SK-N-SH (cell line): ENCODE measurements at regions not wholly inside any gene's neighbourhood (a gene's known extent, or its start where the extent isn't known, plus 50 kb on each side); places are given as distances from the start of the nearest gene placed in this dataset.

Experiments
- CTCF ChIA-PET: fragments of 300-600, 350-600 bp; formaldehyde crosslinking; extraction: SDS; loops from one replicate; lab custom pipeline; 2021; lab: Yijun Ruan, JAX
- POLR2A ChIA-PET: fragments of 350-600 bp; sonication (Branson Sonifier 250); formaldehyde crosslinking; extraction: SDS; loops from one replicate; lab custom pipeline; 2020; ENCODE audit warnings: antibody characterized with exemption, inconsistent platforms; lab: Yijun Ruan, JAX
- DNase-seq: peaks from one replicate; pipeline ENCODE4 v3.0.0; 2012
- H2AFZ ChIP-seq: fragments of 200-600 bp; sonication (generic); 2 replicates; pipeline ENCODE4 v1.8.1; 2016; ENCODE audit warnings: antibody characterized with exemption, mild to moderate bottlenecking, low read depth
- H3F3A ChIP-seq: fragments of 200-600 bp; sonication (generic); replicated peaks from 2 replicates; pipeline ENCODE3; 2016; ENCODE audit warnings: antibody characterized with exemption, mild to moderate bottlenecking; ENCODE audit not compliant: insufficient read depth
- H3K27ac ChIP-seq, 2 experiments: fragments of 200-500 bp in 1 of 2; fragments of 200-600 bp in 1 of 2; sonication (Bioruptor generic) in 1 of 2; sonication (generic), shearing (Covaris generic) in 1 of 2; 2 replicates each; pipeline versions ENCODE4 v1.5.1 to v1.6.1; 2014 to 2016; ENCODE audit warnings: low read depth in 2 of 2, inconsistent platforms in 1 of 2, low read length in 1 of 2, mild to moderate bottlenecking in 1 of 2, mixed read lengths in 1 of 2
- H3K27me3 ChIP-seq: fragments of 200-600 bp; sonication (generic), shearing (Covaris generic); 2 replicates; pipeline ENCODE4 v1.6.1; 2016; ENCODE audit warnings: mixed run types; ENCODE audit not compliant: insufficient read depth
- H3K36me3 ChIP-seq, 2 experiments: fragments of 200-500 bp in 1 of 2; fragments of 200-600 bp in 1 of 2; sonication (Bioruptor generic) in 1 of 2; sonication (generic) in 1 of 2; replicated peaks in 1 of 2; 2 replicates each; pipeline versions ENCODE3 to v1.5.1; 2014 to 2016; ENCODE audit warnings: low read length in 1 of 2, mild to moderate bottlenecking in 1 of 2; ENCODE audit not compliant: insufficient read depth in 2 of 2, control insufficient read depth in 1 of 2
- H3K4me1 ChIP-seq, 2 experiments: fragments of 200-500 bp in 1 of 2; fragments of 200-600 bp in 1 of 2; sonication (Bioruptor generic) in 1 of 2; sonication (generic), shearing (Covaris generic) in 1 of 2; 2 replicates each; pipeline versions ENCODE4 v1.5.1 to v1.6.1; 2014 to 2016; ENCODE audit warnings: low read depth in 1 of 2, low read length in 1 of 2, mixed run types in 1 of 2; ENCODE audit not compliant: insufficient read depth in 2 of 2, control insufficient read depth in 1 of 2
- H3K4me2 ChIP-seq: fragments of 200-600 bp; sonication (generic), shearing (Covaris generic); 2 replicates; pipeline ENCODE4 v1.6.1; 2017; ENCODE audit warnings: mixed run types
- H3K4me3 ChIP-seq, 2 experiments: fragments of 200-500 bp in 1 of 2; fragments of 200-600 bp in 1 of 2; sonication (Bioruptor generic) in 1 of 2; sonication (generic), shearing (Covaris generic) in 1 of 2; 2 replicates each; pipeline versions ENCODE4 v1.5.1 to v1.8.1; 2014 to 2016; ENCODE audit warnings: low read depth in 2 of 2, inconsistent platforms in 1 of 2, low read length in 1 of 2, mild to moderate bottlenecking in 1 of 2, mixed read lengths in 1 of 2, moderate library complexity in 1 of 2
- H3K79me2 ChIP-seq: fragments of 200-600 bp; sonication (generic); 2 replicates; pipeline ENCODE4 v1.8.1; 2017; ENCODE audit warnings: mild to moderate bottlenecking; ENCODE audit not compliant: insufficient read depth
- H3K9ac ChIP-seq: fragments of 200-600 bp; sonication (generic); 2 replicates; pipeline ENCODE4 v1.6.1; 2017; ENCODE audit warnings: mixed run types
- H3K9me2 ChIP-seq: fragments of 200-600 bp; sonication (generic); 2 replicates; pipeline ENCODE4 v1.6.1; 2017; ENCODE audit warnings: mixed run types
- H3K9me3 ChIP-seq: fragments of 200-600 bp; sonication (generic); 2 replicates; pipeline ENCODE4 v1.6.1; 2017; ENCODE audit warnings: mixed run types, mild to moderate bottlenecking, moderate library complexity
- H4K20me1 ChIP-seq: fragments of 200-600 bp; sonication (generic); 2 replicates; pipeline ENCODE4 v1.6.1; 2017; ENCODE audit warnings: mild to moderate bottlenecking, mixed run types; ENCODE audit not compliant: insufficient read depth
- CTCF ChIP-seq: fragments of 200-600 bp; sonication (generic); IDR thresholded peaks from 2 replicates; pipeline ENCODE4 v1.6.1; 2017; ENCODE audit warnings: antibody characterized with exemption, mild to moderate bottlenecking, moderate library complexity
- ELF1 ChIP-seq: IDR thresholded peaks from 2 replicates; pipeline ENCODE4 v1.4.0; 2012
- FOSL2 ChIP-seq: IDR thresholded peaks from 2 replicates; pipeline ENCODE4 v1.4.0; 2012; ENCODE audit warnings: low read depth, mild to moderate bottlenecking, moderate library complexity, borderline replicate concordance
- FOXM1 ChIP-seq: IDR thresholded peaks from 2 replicates; pipeline ENCODE4 v1.4.0; 2012; ENCODE audit warnings: low read depth, mild to moderate bottlenecking
- GABPA ChIP-seq: IDR thresholded peaks from 2 replicates; pipeline ENCODE4 v1.4.0; 2012; ENCODE audit warnings: low read depth, mild to moderate bottlenecking
- JUND ChIP-seq: IDR thresholded peaks from 2 replicates; pipeline ENCODE4 v1.4.0; 2012
- MAX ChIP-seq: IDR thresholded peaks from 2 replicates; pipeline ENCODE4 v1.4.0; 2012; ENCODE audit warnings: low read depth
- MEF2A ChIP-seq: IDR thresholded peaks from 2 replicates; pipeline ENCODE4 v1.4.0; 2012; ENCODE audit warnings: low read depth, borderline replicate concordance
- MXI1 ChIP-seq: IDR thresholded peaks from 2 replicates; pipeline ENCODE4 v1.6.1; 2012; ENCODE audit warnings: mild to moderate bottlenecking, low read depth, low read length, improper control_type of control experiment
- RAD21 ChIP-seq: IDR thresholded peaks from 2 replicates; pipeline ENCODE4 v1.6.1; 2012; ENCODE audit warnings: mild to moderate bottlenecking, low read length
- RCOR1 ChIP-seq: fragments of 150-350 bp; IDR thresholded peaks from 2 replicates; pipeline ENCODE4 v1.6.1; 2017; ENCODE audit warnings: antibody characterized with exemption, low read length
- REST ChIP-seq: IDR thresholded peaks from 2 replicates; pipeline ENCODE4 v1.6.1; 2012; ENCODE audit warnings: mild to moderate bottlenecking, low read depth, low read length, moderate library complexity
- SIN3A ChIP-seq: IDR thresholded peaks from 2 replicates; pipeline ENCODE4 v1.6.1; 2012; ENCODE audit warnings: low read depth, mild to moderate bottlenecking, low read length, moderate library complexity, borderline replicate concordance
- SMC3 ChIP-seq: IDR thresholded peaks from 2 replicates; pipeline ENCODE4 v1.6.1; 2012; ENCODE audit warnings: low read depth, low read length, improper control_type of control experiment
- TAF1 ChIP-seq: IDR thresholded peaks from 2 replicates; pipeline ENCODE4 v1.6.1; 2012; ENCODE audit warnings: low read depth, mild to moderate bottlenecking, low read length, moderate library complexity, borderline replicate concordance
- TCF12 ChIP-seq: IDR thresholded peaks from 2 replicates; pipeline ENCODE4 v1.4.0; 2012
- USF1 ChIP-seq: IDR thresholded peaks from 2 replicates; pipeline ENCODE4 v1.4.0; 2012; ENCODE audit warnings: low read depth, borderline replicate concordance
- YY1 ChIP-seq: IDR thresholded peaks from 2 replicates; pipeline ENCODE4 v1.4.0; 2012; ENCODE audit warnings: low read depth, mild to moderate bottlenecking
- WGBS: methylation state at CpG from one replicate; pipeline ENCODE4 v1.1.6; 2017; ENCODE audit warnings: low lambda C conversion rate; 5-methylcytosine and 5-hydroxymethylcytosine counted together
- TF ChIP-seq, protein P1 (sequence below): IDR thresholded peaks from 2 replicates; pipeline ENCODE4; 2012

DNA sequence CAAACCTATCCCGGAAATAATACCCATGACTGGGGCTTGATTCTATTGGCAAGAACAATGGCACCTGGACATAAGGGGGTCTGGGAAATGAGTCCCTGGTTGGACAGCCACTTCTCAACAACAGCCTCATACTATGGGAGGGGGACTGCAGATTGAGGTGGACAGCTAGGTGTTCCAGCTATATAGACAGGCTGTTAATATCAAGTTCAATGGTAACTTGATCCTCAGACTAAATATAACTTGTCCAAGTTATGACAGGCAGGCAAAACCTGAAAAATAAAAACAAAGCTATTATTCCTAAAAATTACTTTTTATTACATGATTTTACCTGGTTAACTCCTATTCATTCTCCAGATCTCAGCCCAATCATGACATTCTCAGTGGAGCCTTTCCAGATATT, 267.3 kb downstream of the TTC8 start (continued):
- TF ChIP-seq USF1 (no peak), TCF12 (no peak), SIN3A (no peak), ELF1 (no peak), YY1 (no peak)
- TF ChIP-seq, protein P1, sequence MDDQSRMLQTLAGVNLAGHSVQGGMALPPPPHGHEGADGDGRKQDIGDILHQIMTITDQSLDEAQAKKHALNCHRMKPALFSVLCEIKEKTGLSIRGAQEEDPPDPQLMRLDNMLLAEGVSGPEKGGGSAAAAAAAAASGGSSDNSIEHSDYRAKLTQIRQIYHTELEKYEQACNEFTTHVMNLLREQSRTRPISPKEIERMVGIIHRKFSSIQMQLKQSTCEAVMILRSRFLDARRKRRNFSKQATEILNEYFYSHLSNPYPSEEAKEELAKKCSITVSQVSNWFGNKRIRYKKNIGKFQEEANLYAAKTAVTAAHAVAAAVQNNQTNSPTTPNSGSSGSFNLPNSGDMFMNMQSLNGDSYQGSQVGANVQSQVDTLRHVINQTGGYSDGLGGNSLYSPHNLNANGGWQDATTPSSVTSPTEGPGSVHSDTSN: no peak
- TF ChIP-seq, all 33 proteins: peak for 0

DNA sequence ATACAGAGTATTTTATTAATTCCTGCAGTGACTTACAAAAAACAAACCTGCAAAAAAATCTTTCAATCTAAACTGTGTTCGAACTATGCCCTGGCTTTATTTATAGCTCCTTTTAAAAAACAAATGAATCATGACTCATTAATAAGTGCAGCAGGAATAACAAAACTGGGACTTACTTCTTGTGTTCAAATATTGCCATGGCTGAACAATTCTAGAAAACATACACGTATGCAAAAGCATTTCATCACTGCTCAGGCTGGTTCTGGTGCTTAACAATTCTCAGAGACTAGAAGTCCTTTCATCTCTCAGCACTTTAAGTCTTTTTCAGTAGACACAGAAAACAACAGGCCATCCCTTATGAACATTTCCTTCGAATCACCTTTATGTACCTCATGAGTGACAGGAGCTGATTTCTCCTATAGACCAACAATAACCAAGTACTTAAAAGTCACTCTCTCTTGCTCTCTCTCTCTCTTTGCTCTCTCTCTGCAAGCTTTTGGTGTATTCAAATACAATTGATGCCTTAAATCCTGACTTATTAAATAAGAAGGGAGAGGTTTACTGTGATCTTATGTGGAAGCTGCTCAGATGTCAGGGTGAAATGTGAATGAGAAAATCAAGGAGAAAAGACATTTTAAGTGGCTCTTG, 268.8 kb downstream of the TTC8 start:
- WGBS: 33% methylated on average over 3 of the region's 3 CpGs
- CTCF ChIA-PET: no interaction called here
- no peaks in the 10 kb centered on the region for H3K9me3 ChIP-seq

DNA sequence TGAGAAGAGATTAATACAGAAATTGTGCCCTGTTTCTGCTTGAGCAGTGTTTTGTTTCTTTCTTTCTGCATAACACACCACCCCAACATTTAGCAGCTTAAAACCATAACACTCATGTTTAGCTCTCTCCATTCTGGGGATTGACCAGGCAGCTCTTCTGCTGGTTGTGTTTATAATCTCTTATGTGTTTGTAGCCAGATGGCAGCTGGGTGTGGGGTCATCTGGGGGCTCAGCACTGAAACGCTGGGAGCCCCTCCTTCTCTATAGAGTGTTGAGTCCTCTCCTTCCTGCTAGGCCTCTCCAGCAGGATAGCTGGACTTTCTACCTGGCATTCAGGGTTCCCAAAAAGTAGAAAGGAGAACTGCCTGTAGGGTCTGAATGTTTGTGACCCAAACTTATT, 270.6 kb downstream of the TTC8 start:
- Histone ChIP-seq H3K27me3 (no peaks in the 10 kb centered on the region), H3K4me2 (no peak overlapping the region), H3F3A (no peaks in the 10 kb centered on the region), H3K79me2 (no peaks in the 10 kb centered on the region), H3K9ac (no peak overlapping the region), H3K9me2 (no peaks in the 10 kb centered on the region), H3K4me3 (no peak overlapping the region), H3K4me1 (no peaks in the 10 kb centered on the region), H2AFZ (no peak overlapping the region), H3K27ac (no peak overlapping the region), H3K9me3 (no peaks in the 10 kb centered on the region), H4K20me1 (no peaks in the 10 kb centered on the region), H3K36me3 (no peaks in the 10 kb centered on the region)
- POLR2A ChIA-PET: no interaction called here
- CTCF ChIA-PET: no interaction called here
- WGBS: 14% methylated on average over 1 of the region's 1 CpG
- DNase-seq: no peak
- TF ChIP-seq MEF2A: no peak
- no peak for TF ChIP-seq REST
- TF ChIP-seq SIN3A: no peak
- no peak for TF ChIP-seq GABPA
- no peak for TF ChIP-seq SMC3
- TF ChIP-seq TAF1: no peak
- TF ChIP-seq RAD21: no peak
- TF ChIP-seq MAX: no peak
- no peak for TF ChIP-seq MXI1
- TF ChIP-seq FOXM1: no peak
- TF ChIP-seq FOSL2: no peak
- TF ChIP-seq RCOR1: no peak
- TF ChIP-seq CTCF: no peak

More for the DNA sequence above, 268.8 kb downstream of the TTC8 start:
- POLR2A ChIA-PET: no interaction called here
- H3K27me3 ChIP-seq: no peaks in the 10 kb centered on the region
- TF ChIP-seq TAF1 (no peak), JUND (no peak)
- no peak overlapping the region for H3K27ac ChIP-seq
- no peak overlapping the region for H3K9ac ChIP-seq
- H4K20me1 ChIP-seq: no peaks in the 10 kb centered on the region
- no peak overlapping the region for H3K4me2 ChIP-seq
- H3K4me1 ChIP-seq: no peaks in the 10 kb centered on the region
- no peak overlapping the region for H2AFZ ChIP-seq
- no peak overlapping the region for H3K4me3 ChIP-seq
- no peaks in the 10 kb centered on the region for H3F3A ChIP-seq
- H3K9me2 ChIP-seq: no peaks in the 10 kb centered on the region
- H3K79me2 ChIP-seq: no peaks in the 10 kb centered on the region
- DNase-seq: no peak
- no peaks in the 10 kb centered on the region for H3K36me3 ChIP-seq
